Mucosa of descending colon (tissue), 3 donors: ENCODE measurements at regions not wholly inside any gene's neighbourhood (a gene's known extent, or its start where the extent isn't known, plus 50 kb on each side); places are given as distances from the start of the nearest gene placed in this dataset.
"Not testable (repeated sequence)": the region's sequence is repeated elsewhere in the genome, so short reads cannot be mapped to it uniquely, and the experiment has no call there.

Experiments
- ATAC-seq: fragments of 200-7000 bp; cut with Tn5 transposase; one replicate; pipeline ENCODE4 v1.9.1; 2020; ENCODE audit warnings: mild to moderate bottlenecking, moderate library complexity
- DNase-seq, 3 donors: peaks; one replicate each; pipeline ENCODE4 v3.0.0-alpha.2; 2020
- H3K36me3 ChIP-seq: fragments of 200-600 bp; one replicate; pipeline ENCODE4 v1.8.0; 2021; ENCODE audit warnings: low read depth, mild to moderate bottlenecking
- H3K4me1 ChIP-seq: fragments of 200-600 bp; one replicate; pipeline ENCODE4 v1.8.0; 2021; ENCODE audit warnings: low read depth, mild to moderate bottlenecking
- H3K4me3 ChIP-seq: fragments of 200-600 bp; one replicate; pipeline ENCODE4 v1.8.0; 2021; ENCODE audit warnings: mild to moderate bottlenecking
- H3K9me3 ChIP-seq: fragments of 200-600 bp; one replicate; pipeline ENCODE4 v1.8.0; 2021; ENCODE audit warnings: mild to moderate bottlenecking
- CTCF ChIP-seq: fragments of 200-600 bp; IDR thresholded peaks from one replicate; pipeline ENCODE4 v1.8.0; 2022; ENCODE audit warnings: antibody characterized with exemption, mild to moderate bottlenecking
- intact Hi-C, 2 donors: fragments of 100-400 bp; cut with DNase I in 1 of 2; cut with micrococcal nuclease in 1 of 2; formaldehyde crosslinking; loops; one replicate each; pipeline versions ENCODE4 v1.11.0 to v1.11.1; 2022; cut with DNase I, micrococcal nuclease
- donor health status: DM: no; HTN: no; CAD: no; lungs with moderate emphysema.
- donor health status: DM: no; HTN: no; CAD: no.
- donor health status: DM: no; HTN: yes; CAD: no.

GRCh38 chr10:37563107-37563714 lies 294.2 kb downstream of the ZNF248 start:
- no peaks in the 10 kb centered on the region for H3K4me1 ChIP-seq
- ATAC-seq (no peak), DNase-seq (no peak)
- H3K9me3 ChIP-seq, result peaks cover 41% of the 10 kb centered on the region
- H3K36me3 ChIP-seq, result no peaks in the 10 kb centered on the region
- intact Hi-C loops, result no loop called here
- no peak for TF ChIP-seq CTCF
- H3K4me3 ChIP-seq, result no peak overlapping the region

- no peak for TF ChIP-seq CTCF
- H3K9me3 ChIP-seq, result peaks cover 64% of the 10 kb centered on the region
- intact Hi-C loops, result no loop called here
- no peaks in the 10 kb centered on the region for H3K36me3 ChIP-seq
- no peak overlapping the region for H3K4me3 ChIP-seq
- DNase-seq, result no peak
- ATAC-seq, result no peak
- H3K4me1 ChIP-seq, result no peaks in the 10 kb centered on the region
Measured at GRCh38 chr10:37552881-37553280, 304.5 kb downstream of the ZNF248 start.

GRCh38 chr10:37549054-37549453 lies 308.4 kb downstream of the ZNF248 start:
- Histone ChIP-seq H3K36me3 (no peaks in the 10 kb centered on the region), H3K4me1 (no peaks in the 10 kb centered on the region), H3K4me3 (no peak overlapping the region), H3K9me3 (peaks cover 56% of the 10 kb centered on the region)
- DNase-seq, result no peak
- no peak for TF ChIP-seq CTCF
- ATAC-seq, result no peak
- intact Hi-C loops, result no loop called here

GRCh38 chr10:37535459-37536246 lies 321.8 kb downstream of the ZNF248 start:
- H3K4me1 ChIP-seq, result no peaks in the 10 kb centered on the region
- no peak for TF ChIP-seq CTCF
- no peak for ATAC-seq
- no peak for DNase-seq
- H3K4me3 ChIP-seq, result no peak overlapping the region
- peaks cover 45% of the 10 kb centered on the region for H3K9me3 ChIP-seq
- intact Hi-C loops, result no loop called here
- no peaks in the 10 kb centered on the region for H3K36me3 ChIP-seq

GRCh38 chr10:37534166-37534565 lies 323.2 kb downstream of the ZNF248 start:
- H3K4me3 ChIP-seq, result no peak overlapping the region
- ATAC-seq (no peak), DNase-seq (no peak)
- TF ChIP-seq CTCF, result no peak
- peaks cover 45% of the 10 kb centered on the region for H3K9me3 ChIP-seq
- H3K4me1 ChIP-seq, result no peaks in the 10 kb centered on the region
- no peaks in the 10 kb centered on the region for H3K36me3 ChIP-seq
- intact Hi-C loops, result no loop called here

GRCh38 chr10:37525410-37525809 lies 332.0 kb downstream of the ZNF248 start:
- peaks cover 38% of the 10 kb centered on the region for H3K9me3 ChIP-seq
- DNase-seq, H3K4me3 ChIP-seq, H3K4me1 ChIP-seq, H3K36me3 ChIP-seq, intact Hi-C loops, ATAC-seq: not testable (repeated sequence)
